HepG2 (cell line): ENCODE measurements at regions not wholly inside any gene's neighbourhood (a gene's known extent, or its start where the extent isn't known, plus 50 kb on each side); places are given as distances from the start of the nearest gene placed in this dataset.

Source experiments
- ATAC-seq: fragments of 200-7000 bp; cut with Tn5 transposase; 3 replicates; pipeline ENCODE4 v1.9.1; 2020; ENCODE audit warnings: mild to moderate bottlenecking, moderate library complexity
- BruUV-seq: library from RNA; stranded (reverse); fragments of 400-500 nt; replicated peaks from 2 replicates; lab custom pipeline; 2021; lab: Mats Ljungman, UMichigan
- CTCF ChIA-PET: fragments of 300-600 bp; formaldehyde crosslinking; extraction: SDS; loops from one replicate; lab custom pipeline; 2021; ENCODE audit warnings: low total read pairs, inconsistent platforms, low intra/inter-chr PET ratio; lab: Yijun Ruan, JAX
- POLR2A ChIA-PET: fragments of 350-600 bp; sonication (Branson Sonifier 250); formaldehyde crosslinking; loops from one replicate; lab custom pipeline; 2020; ENCODE audit warnings: antibody characterized with exemption, inconsistent platforms; lab: Yijun Ruan, JAX
- DNase-seq: peaks from one replicate; pipeline ENCODE4 v3.0.0-alpha.2; 2015; ENCODE audit warnings: low spot score
- FAIRE-seq: peaks from 3 replicates; lab custom pipeline; 2011; peaks lifted over from hg19 to GRCh38; lab: Jason Lieb, UNC
- H2AFZ ChIP-seq: one replicate; pipeline ENCODE4 v1.6.1; 2011; ENCODE audit warnings: low read length, inconsistent platforms
- H3K27ac ChIP-seq: fragments of 300-600 bp; 3 replicates; pipeline ENCODE4 v1.8.0; 2011; ENCODE audit warnings: mixed run types, mild to moderate bottlenecking, mixed read lengths, low read length, inconsistent platforms; ENCODE audit not compliant: insufficient read depth; ENCODE audit errors: extremely low read length
- H3K27me3 ChIP-seq, 2 experiments: fragments of 200-600 bp in 1 of 2; 2 replicates in 1 of 2; 3 replicates in 1 of 2; pipeline versions ENCODE4 v1.6.0 to v1.8.0; 2011; ENCODE audit warnings: low read length in 2 of 2, mild to moderate bottlenecking in 2 of 2, moderate library complexity in 2 of 2, inconsistent platforms in 1 of 2; ENCODE audit not compliant: insufficient read depth in 2 of 2, control insufficient read depth in 1 of 2
- H3K36me3 ChIP-seq, 2 experiments: fragments of 200-600 bp in 1 of 2; replicated peaks in 1 of 2; 2 replicates in 1 of 2; 3 replicates in 1 of 2; pipeline versions ENCODE4 v1.5.1 to v1.8.0; 2011; ENCODE audit warnings: low read length in 2 of 2, inconsistent platforms in 1 of 2; ENCODE audit not compliant: insufficient read depth in 2 of 2, control insufficient read depth in 1 of 2
- H3K4me1 ChIP-seq: 2 replicates; pipeline ENCODE4 v1.5.1; 2012; ENCODE audit warnings: low read length, inconsistent platforms; ENCODE audit not compliant: insufficient read depth
- H3K4me2 ChIP-seq: 2 replicates; pipeline ENCODE4 v1.6.0; 2011; ENCODE audit warnings: low read depth, low read length, inconsistent platforms
- H3K4me3 ChIP-seq, 3 experiments: fragments of 200-600 bp in 1 of 3; sonication (generic), shearing (Covaris generic) in 1 of 3; replicated peaks in 1 of 3; 2 replicates each; pipeline ENCODE4 v1.5.1; 2011 to 2016; ENCODE audit warnings: low read length in 3 of 3, inconsistent platforms in 2 of 3, low read depth in 2 of 3, mild to moderate bottlenecking in 2 of 3, control low read depth in 1 of 3, mixed read lengths in 1 of 3; ENCODE audit not compliant: insufficient read depth in 1 of 3
- H3K79me2 ChIP-seq: one replicate; pipeline ENCODE4 v1.6.1; 2011; ENCODE audit warnings: low read length, inconsistent platforms; ENCODE audit not compliant: insufficient read depth
- H3K9ac ChIP-seq: 2 replicates; pipeline ENCODE4 v1.6.0; 2011; ENCODE audit warnings: mild to moderate bottlenecking, low read depth, low read length, inconsistent platforms; ENCODE audit not compliant: insufficient read depth
- H3K9me3 ChIP-seq: 2 replicates; pipeline ENCODE4 v1.5.1; 2012; ENCODE audit warnings: mild to moderate bottlenecking, low read length
- H4K20me1 ChIP-seq: 2 replicates; pipeline ENCODE4 v1.6.0; 2011; ENCODE audit warnings: inconsistent platforms, mild to moderate bottlenecking, low read length, moderate library complexity; ENCODE audit not compliant: insufficient read depth
- ATF7 ChIP-seq, 2 experiments: fragments of 450-650 bp in 1 of 2; sonication (generic) in 1 of 2; formaldehyde crosslinking in 1 of 2; IDR thresholded peaks; 2 replicates each; pipeline versions ENCODE4 v1.4.0 to v1.6.1; 2016 to 2020; ENCODE audit warnings: antibody characterized with exemption in 1 of 2, mild to moderate bottlenecking in 1 of 2, missing genetic modification reagents in 1 of 2
- ATRX ChIP-seq: sonication (generic); formaldehyde crosslinking; IDR thresholded peaks from 2 replicates; pipeline ENCODE4 v1.4.0; 2020; ENCODE audit warnings: missing genetic modification reagents, borderline replicate concordance
- CENPT ChIP-seq: sonication (generic); formaldehyde crosslinking; IDR thresholded peaks from 2 replicates; pipeline ENCODE4 v1.8.0; 2022; ENCODE audit warnings: low read depth, mild to moderate bottlenecking, moderate library complexity, missing genetic modification reagents
- GATA4 ChIP-seq: sonication (generic); IDR thresholded peaks from 2 replicates; pipeline ENCODE4 v1.6.1; 2016; ENCODE audit warnings: antibody characterized with exemption, low read depth, borderline replicate concordance
- KDM5B ChIP-seq: sonication (generic); formaldehyde crosslinking; IDR thresholded peaks from 2 replicates; pipeline ENCODE4 v1.4.0; 2020; ENCODE audit warnings: missing genetic modification reagents, mild to moderate bottlenecking, borderline replicate concordance
- MEIS2 ChIP-seq: sonication (generic); formaldehyde crosslinking; IDR thresholded peaks from 2 replicates; pipeline ENCODE4 v1.9.0; 2021; ENCODE audit warnings: mild to moderate bottlenecking, missing genetic modification reagents
- PCBP2 ChIP-seq: fragments of 200-400 bp; formaldehyde crosslinking; optimal IDR thresholded peaks from 2 replicates; pipeline ENCODE3; 2018; ENCODE audit warnings: low read length, low read depth; ENCODE audit not compliant: poor library complexity, severe bottlenecking
- PLRG1 ChIP-seq: fragments of 450-650 bp; conservative IDR thresholded peaks from 2 replicates; pipeline ENCODE4 v1.6.1; 2016
- ZFP82 ChIP-seq: sonication (generic); formaldehyde crosslinking; IDR thresholded peaks from 2 replicates; pipeline ENCODE4 v1.5.1; 2020; ENCODE audit warnings: mild to moderate bottlenecking, missing genetic modification reagents, borderline replicate concordance
- ZNF121 ChIP-seq: sonication (generic); formaldehyde crosslinking; IDR thresholded peaks from 2 replicates; pipeline ENCODE4 v1.5.0; 2020; ENCODE audit warnings: mild to moderate bottlenecking, missing genetic modification reagents
- ZNF234 ChIP-seq: sonication (generic); formaldehyde crosslinking; conservative IDR thresholded peaks from 2 replicates; pipeline ENCODE4 v1.5.1; 2020; ENCODE audit warnings: mild to moderate bottlenecking, missing genetic modification reagents
- ZNF264 ChIP-seq: sonication (generic); formaldehyde crosslinking; IDR thresholded peaks from 2 replicates; pipeline ENCODE4 v1.4.0; 2020; ENCODE audit warnings: missing genetic modification reagents
- ZNF33B ChIP-seq: sonication (generic); formaldehyde crosslinking; IDR thresholded peaks from 2 replicates; pipeline ENCODE4 v1.5.1; 2020; ENCODE audit warnings: mild to moderate bottlenecking, missing genetic modification reagents
- ZNF550 ChIP-seq: sonication (generic); formaldehyde crosslinking; IDR thresholded peaks from 2 replicates; pipeline ENCODE4 v1.4.0; 2020; ENCODE audit warnings: mild to moderate bottlenecking, missing genetic modification reagents, borderline replicate concordance
- ZNF564 ChIP-seq: sonication (generic); formaldehyde crosslinking; IDR thresholded peaks from 2 replicates; pipeline ENCODE4 v1.8.1; 2023; ENCODE audit warnings: mild to moderate bottlenecking, missing genetic modification reagents
- ZNF674 ChIP-seq: sonication (generic); formaldehyde crosslinking; IDR thresholded peaks from 2 replicates; pipeline ENCODE4 v1.5.0; 2020; ENCODE audit warnings: low read depth, mild to moderate bottlenecking, missing genetic modification reagents
- ZNF776 ChIP-seq: sonication (generic); formaldehyde crosslinking; IDR thresholded peaks from 2 replicates; pipeline ENCODE4 v1.4.0; 2020; ENCODE audit warnings: mild to moderate bottlenecking, missing genetic modification reagents
- WGBS: methylation state at CpG from one replicate; pipeline ENCODE4 v1.1.6; 2017; ENCODE audit warnings: low lambda C conversion rate; 5-methylcytosine and 5-hydroxymethylcytosine counted together
- in situ Hi-C: cut with HindIII; loops from 2 replicates; pipeline ENCODE4 v1.10.0; 2017; ENCODE audit warnings: low pct_unique_long_range_greater_than_20kb; ENCODE audit not compliant: extremely low pct_ligation_motif_present
- intact Hi-C: fragments of 100-400 bp; cut with micrococcal nuclease; formaldehyde crosslinking; loops from one replicate; pipeline ENCODE4 v1.10.0; 2022; ENCODE audit not compliant: unreplicated experiment
- TF ChIP-seq, protein P1 (sequence below): sonication (generic); formaldehyde crosslinking; IDR thresholded peaks from 2 replicates; pipeline ENCODE4 v1.4.0; 2020; ENCODE audit warnings: mild to moderate bottlenecking, missing genetic modification reagents
- TF ChIP-seq, protein P2 (sequence below): sonication (generic); formaldehyde crosslinking; IDR thresholded peaks from 2 replicates; pipeline ENCODE4 v1.4.0; 2020; ENCODE audit warnings: missing genetic modification reagents
- TF ChIP-seq, protein P3 (sequence below): sonication (generic); formaldehyde crosslinking; IDR thresholded peaks from 2 replicates; pipeline ENCODE4 v1.4.0; 2020; ENCODE audit warnings: missing genetic modification reagents, mild to moderate bottlenecking, borderline replicate concordance

DNA sequence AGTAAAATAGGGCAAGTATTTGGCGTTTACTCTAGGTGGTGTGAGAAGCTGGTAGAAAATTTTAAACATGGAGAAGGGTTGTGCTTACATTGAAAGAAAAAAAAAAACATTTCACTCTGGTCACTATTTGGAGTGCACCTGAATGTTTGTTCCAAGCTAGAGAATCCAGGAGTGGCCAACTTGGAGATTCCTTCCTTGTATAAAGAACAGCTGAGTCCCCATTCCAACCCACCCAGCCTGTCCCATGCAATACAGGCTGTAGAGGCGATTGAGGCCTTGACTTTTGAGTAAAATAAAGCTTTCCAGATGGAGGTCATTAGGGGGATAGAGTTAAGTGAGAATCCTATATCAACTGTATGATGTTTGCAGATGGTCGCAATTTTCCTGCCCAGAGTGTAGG is 203.8 kb upstream of the SYT4 start:
- POLR2A ChIA-PET, result no interaction called here
- Histone ChIP-seq H3K4me1 (peaks cover 7% of the 10 kb centered on the region; the same call in 1 of the 2 replicates), H3K9ac (no peak overlapping the region), H3K4me2 (no peak overlapping the region), H3K27me3 (no peaks in the 10 kb centered on the region; a peak in 1 of 5 replicates), H4K20me1 (no peaks in the 10 kb centered on the region), H3K9me3 (peaks cover 14% of the 10 kb centered on the region), H3K4me3 (no peak overlapping the region), H2AFZ (no peak overlapping the region), H3K36me3 (no peaks in the 10 kb centered on the region), H3K79me2 (no peaks in the 10 kb centered on the region), H3K27ac (no peak overlapping the region)
- CTCF ChIA-PET, result no interaction called here
- no peak for ATAC-seq
- FAIRE-seq, result no peak
- intact Hi-C loops, result no loop called here
- in situ Hi-C loops, result no loop called here
- TF ChIP-seq, protein P1, sequence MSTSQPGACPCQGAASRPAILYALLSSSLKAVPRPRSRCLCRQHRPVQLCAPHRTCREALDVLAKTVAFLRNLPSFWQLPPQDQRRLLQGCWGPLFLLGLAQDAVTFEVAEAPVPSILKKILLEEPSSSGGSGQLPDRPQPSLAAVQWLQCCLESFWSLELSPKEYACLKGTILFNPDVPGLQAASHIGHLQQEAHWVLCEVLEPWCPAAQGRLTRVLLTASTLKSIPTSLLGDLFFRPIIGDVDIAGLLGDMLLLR, result no peak
- no peak for TF ChIP-seq ZNF674
- no peak for TF ChIP-seq ZNF550 (CRISPR knock-in tag)
- TF ChIP-seq, protein P2, sequence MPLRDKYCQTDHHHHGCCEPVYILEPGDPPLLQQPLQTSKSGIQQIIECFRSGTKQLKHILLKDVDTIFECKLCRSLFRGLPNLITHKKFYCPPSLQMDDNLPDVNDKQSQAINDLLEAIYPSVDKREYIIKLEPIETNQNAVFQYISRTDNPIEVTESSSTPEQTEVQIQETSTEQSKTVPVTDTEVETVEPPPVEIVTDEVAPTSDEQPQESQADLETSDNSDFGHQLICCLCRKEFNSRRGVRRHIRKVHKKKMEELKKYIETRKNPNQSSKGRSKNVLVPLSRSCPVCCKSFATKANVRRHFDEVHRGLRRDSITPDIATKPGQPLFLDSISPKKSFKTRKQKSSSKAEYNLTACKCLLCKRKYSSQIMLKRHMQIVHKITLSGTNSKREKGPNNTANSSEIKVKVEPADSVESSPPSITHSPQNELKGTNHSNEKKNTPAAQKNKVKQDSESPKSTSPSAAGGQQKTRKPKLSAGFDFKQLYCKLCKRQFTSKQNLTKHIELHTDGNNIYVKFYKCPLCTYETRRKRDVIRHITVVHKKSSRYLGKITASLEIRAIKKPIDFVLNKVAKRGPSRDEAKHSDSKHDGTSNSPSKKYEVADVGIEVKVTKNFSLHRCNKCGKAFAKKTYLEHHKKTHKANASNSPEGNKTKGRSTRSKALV (CRISPR knock-in tag), result no peak
- no peak for TF ChIP-seq ZNF564 (CRISPR knock-in tag)
- TF ChIP-seq ZNF33B, result no peak
- TF ChIP-seq ZNF264 (CRISPR knock-in tag), result no peak
- TF ChIP-seq ZNF121 (CRISPR knock-in tag), result no peak
- no peak for TF ChIP-seq KDM5B (CRISPR knock-in tag)
- no peak for TF ChIP-seq ZNF234 (CRISPR knock-in tag)
- TF ChIP-seq ZFP82 (CRISPR knock-in tag), result no peak
- no peak for TF ChIP-seq PCBP2
- no peak for TF ChIP-seq ATF7 (IDR thresholded peaks at IDR 0.05)
- TF ChIP-seq ATF7 (CRISPR knock-in tag; IDR thresholded peaks at IDR 0.05), result no peak
- TF ChIP-seq GATA4, result no peak
- TF ChIP-seq, protein P3, sequence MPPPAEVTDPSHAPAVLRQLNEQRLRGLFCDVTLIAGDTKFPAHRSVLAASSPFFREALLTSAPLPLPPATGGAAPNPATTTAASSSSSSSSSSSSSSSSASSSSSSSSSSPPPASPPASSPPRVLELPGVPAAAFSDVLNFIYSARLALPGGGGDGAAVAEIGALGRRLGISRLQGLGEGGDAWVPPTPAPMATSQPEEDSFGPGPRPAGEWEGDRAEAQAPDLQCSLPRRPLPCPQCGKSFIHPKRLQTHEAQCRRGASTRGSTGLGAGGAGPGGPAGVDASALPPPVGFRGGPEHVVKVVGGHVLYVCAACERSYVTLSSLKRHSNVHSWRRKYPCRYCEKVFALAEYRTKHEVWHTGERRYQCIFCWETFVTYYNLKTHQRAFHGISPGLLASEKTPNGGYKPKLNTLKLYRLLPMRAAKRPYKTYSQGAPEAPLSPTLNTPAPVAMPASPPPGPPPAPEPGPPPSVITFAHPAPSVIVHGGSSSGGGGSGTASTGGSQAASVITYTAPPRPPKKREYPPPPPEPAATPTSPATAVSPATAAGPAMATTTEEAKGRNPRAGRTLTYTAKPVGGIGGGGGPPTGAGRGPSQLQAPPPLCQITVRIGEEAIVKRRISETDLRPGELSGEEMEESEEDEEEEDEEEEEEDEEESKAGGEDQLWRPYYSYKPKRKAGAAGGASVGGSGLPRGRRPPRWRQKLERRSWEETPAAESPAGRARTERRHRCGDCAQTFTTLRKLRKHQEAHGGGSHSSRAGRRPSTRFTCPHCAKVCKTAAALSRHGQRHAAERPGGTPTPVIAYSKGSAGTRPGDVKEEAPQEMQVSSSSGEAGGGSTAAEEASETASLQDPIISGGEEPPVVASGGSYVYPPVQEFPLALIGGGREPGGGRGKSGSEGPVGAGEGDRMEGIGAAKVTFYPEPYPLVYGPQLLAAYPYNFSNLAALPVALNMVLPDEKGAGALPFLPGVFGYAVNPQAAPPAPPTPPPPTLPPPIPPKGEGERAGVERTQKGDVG (CRISPR knock-in tag), result no peak
- TF ChIP-seq ZNF776 (CRISPR knock-in tag), result no peak
- no peak for TF ChIP-seq CENPT (CRISPR knock-in tag)
- no peak for TF ChIP-seq ATRX (CRISPR knock-in tag)
- no peak for TF ChIP-seq PLRG1
- TF ChIP-seq MEIS2 (CRISPR knock-in tag), result no peak
- DNase-seq, result no peak
- WGBS, result 19% methylated on average over 3 of the region's 3 CpGs
- no TSS peak for BruUV-seq
